ENCODE measurements at regions not wholly inside any gene's neighbourhood (a gene's known extent, or its start where the extent isn't known, plus 50 kb on each side); places are given as distances from the start of the nearest gene placed in this dataset.

DNA sequence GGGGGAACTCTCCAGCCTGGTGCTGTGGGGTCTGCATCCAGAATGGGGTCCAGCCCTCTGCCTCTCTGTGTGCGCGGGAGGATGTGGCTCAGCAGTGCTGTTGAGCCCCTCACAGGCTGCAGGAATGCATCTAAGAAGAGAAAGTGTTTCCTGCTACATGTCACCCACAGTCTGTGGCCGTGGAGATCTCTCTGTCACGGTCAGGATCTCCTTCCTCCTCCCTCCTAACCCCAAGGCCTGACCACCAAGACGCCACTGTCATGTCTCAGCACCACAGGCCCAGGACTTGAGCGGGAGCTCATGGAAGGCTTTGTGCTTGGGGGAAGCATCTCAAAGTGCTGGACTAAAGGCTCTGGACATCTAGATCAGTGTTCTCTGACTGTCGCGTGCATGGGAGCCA, 90.1 kb downstream of the SREK1 start:
- no peak for DNase-seq (ENCODE audit: insufficient read length, low spot score)
- TF ChIP-seq CTCF (IDR thresholded peaks at IDR 0.05; ENCODE audit: insufficient read depth, missing control alignments) = no peak
- FAIRE-seq = no peak

GRCh38 chr5:66238435-66238834, 94.3 kb downstream of the SREK1 start:
- TF ChIP-seq CTCF (IDR thresholded peaks at IDR 0.05; ENCODE audit: insufficient read depth, missing control alignments) = no peak
- no peak for FAIRE-seq
- no peak for DNase-seq (ENCODE audit: insufficient read length, low spot score)

DNA sequence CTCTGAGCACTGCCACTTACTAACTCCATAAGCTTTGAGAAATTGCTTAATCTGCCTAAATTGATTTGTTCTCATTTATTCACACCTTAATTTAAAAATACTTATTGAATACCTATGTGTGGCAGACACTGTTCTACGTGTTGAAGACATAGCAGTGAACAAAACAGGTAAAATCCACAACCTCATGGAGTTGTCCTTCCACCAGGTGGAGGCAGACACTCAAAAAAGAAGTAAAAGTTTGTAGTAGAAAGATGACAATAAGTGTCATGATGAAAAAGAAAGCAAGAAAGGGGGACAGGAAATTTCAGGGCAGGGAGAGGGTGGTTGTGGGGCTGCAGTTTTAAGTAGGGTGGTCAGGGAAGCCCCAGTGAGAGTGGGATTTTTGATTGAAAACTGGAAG, 94.9 kb downstream of the SREK1 start:
- TF ChIP-seq CTCF (IDR thresholded peaks at IDR 0.05; ENCODE audit: insufficient read depth, missing control alignments) = peak; percentile 22
- FAIRE-seq (no peak), DNase-seq (ENCODE audit: insufficient read length, low spot score) (no peak)

DNA sequence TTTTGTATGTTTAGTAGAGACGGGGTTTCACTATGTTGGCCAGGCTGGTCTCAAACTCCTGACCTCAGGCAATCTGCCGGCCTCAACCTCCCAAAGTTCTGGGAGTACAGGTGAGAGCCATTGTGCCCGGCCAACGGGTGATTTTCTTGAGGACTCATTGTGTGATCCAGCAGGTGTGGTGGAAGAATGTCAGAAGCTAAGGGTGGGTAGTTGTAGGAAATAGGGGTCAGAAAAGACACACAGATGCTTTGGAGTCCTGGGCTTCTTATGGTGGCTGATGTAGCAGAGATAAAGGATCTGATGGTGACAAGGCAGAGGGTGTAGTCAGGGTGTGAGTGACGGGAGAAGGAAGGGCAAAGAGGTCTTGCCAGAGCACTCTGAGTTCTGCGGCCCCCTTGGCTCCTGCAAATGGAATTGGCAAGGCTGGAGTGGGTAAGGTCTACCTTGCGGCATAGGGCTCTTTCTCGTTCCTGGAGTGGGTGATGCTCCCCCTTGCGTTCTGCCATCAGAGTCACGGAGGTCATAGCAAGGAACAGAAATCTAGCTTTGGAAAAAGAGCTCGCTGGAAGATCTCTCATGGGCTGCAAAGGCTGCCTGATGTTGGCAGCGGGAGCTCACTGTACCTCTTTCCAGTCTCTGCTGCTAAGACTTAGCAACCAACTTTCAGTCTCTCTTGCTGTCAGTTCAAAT, 97.2 kb downstream of the SREK1 start:
- TF ChIP-seq CTCF (IDR thresholded peaks at IDR 0.05; ENCODE audit: insufficient read depth, missing control alignments) = no peak
- FAIRE-seq (no peak), DNase-seq (ENCODE audit: insufficient read length, low spot score) (no peak)

DNA sequence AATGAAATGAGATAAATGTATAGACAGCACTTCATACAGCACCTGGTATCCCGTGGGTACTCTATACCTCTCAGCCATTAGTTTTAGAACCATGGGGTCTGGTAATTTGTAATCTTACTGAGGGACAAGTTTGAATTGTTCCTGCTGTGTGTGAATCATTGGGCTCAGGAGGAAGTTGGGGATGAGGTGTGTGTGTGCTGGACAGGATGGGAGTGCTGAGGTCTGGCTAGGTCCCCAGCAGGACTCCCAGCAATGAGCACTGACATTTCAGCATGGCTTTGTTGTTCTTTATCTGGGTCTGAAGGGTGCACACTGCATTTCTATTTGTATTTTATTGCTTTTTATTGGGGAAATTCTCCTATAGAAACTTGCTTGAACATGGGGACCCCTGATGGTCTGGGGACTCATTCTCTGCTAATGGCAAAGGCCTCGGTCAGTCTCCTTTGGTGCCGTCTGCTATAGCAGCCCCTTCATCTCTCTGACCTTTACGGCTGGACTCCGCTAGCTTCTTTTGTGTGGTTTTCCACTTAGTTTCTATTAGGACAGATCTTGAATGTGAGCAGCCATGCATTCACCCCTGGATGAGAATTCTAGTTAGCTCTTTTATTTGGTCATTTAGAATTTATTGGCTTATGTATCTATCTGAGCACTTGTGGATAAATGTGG, 98.1 kb downstream of the SREK1 start:
- TF ChIP-seq CTCF (IDR thresholded peaks at IDR 0.05; ENCODE audit: insufficient read depth, missing control alignments) = no peak
- DNase-seq (ENCODE audit: insufficient read length, low spot score) = no peak
- FAIRE-seq = no peak

DNA sequence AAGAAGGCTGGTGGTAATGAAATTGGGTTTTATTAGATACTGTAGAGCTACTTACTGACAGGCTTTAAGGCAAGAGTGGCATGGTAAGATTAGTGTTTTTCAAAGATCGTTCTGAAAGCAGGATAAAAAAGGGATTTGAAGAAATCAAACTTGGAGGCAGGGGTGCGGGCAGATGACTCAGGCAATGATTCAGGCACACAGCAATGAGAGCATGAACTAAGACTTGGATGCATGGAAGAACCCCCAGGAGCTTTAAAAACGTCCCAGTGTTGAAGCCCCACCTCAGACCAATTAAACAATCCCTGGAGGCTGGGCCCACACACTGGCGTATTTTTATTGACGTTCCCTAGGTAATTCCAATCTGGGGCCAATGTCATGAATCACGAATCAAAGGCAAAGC, 102.5 kb downstream of the SREK1 start:
- FAIRE-seq (no peak), DNase-seq (ENCODE audit: insufficient read length, low spot score) (no peak)
- no peak for TF ChIP-seq CTCF (IDR thresholded peaks at IDR 0.05; ENCODE audit: insufficient read depth, missing control alignments)

Data from D721Med (cell line).